GM19324 (cell line): ENCODE measurements at regions not wholly inside any gene's neighbourhood (a gene's known extent, or its start where the extent isn't known, plus 50 kb on each side); places are given as distances from the start of the nearest gene placed in this dataset.
"Not testable (repeated sequence)": the region's sequence is repeated elsewhere in the genome, so short reads cannot be mapped to it uniquely, and the experiment has no call there.

Experiments
- ATAC-seq: cut with Tn5 transposase; IDR thresholded peaks from one replicate; pipeline ENCODE4 v1.9.1; 2021; ENCODE audit warnings: mild to moderate bottlenecking, moderate library complexity; ENCODE audit not compliant: unreplicated experiment, low FRiP score

- no peak for ATAC-seq
Measured at GRCh38 chr3:26105261-26105660, 315.4 kb downstream of the OXSM start.

GRCh38 chr3:26106228-26106627, 316.3 kb downstream of the OXSM start:
- no peak for ATAC-seq

- ATAC-seq, result no peak
Measured at GRCh38 chr3:26108846-26109489, 319.1 kb downstream of the OXSM start.

- ATAC-seq, result no peak
Measured at GRCh38 chr3:26114851-26115250, 325.0 kb downstream of the OXSM start.

- no peak for ATAC-seq
Measured at GRCh38 chr3:26118165-26118564, 328.3 kb downstream of the OXSM start.

GRCh38 chr3:26132942-26133341, 343.1 kb downstream of the OXSM start:
- no peak for ATAC-seq

- ATAC-seq, result no peak
Measured at GRCh38 chr3:26141296-26141695, 351.4 kb downstream of the OXSM start.

GRCh38 chr3:26145769-26146168, 355.9 kb downstream of the OXSM start:
- no peak for ATAC-seq

- not testable (repeated sequence) for ATAC-seq
Measured at GRCh38 chr3:26157428-26157827, 367.5 kb downstream of the OXSM start.

- ATAC-seq, result no peak
Measured at GRCh38 chr3:26171006-26171405, 381.1 kb downstream of the OXSM start.

GRCh38 chr3:26191556-26191955, 401.7 kb downstream of the OXSM start:
- ATAC-seq, result no peak

- no peak for ATAC-seq
Measured at GRCh38 chr3:26193558-26193957, 403.7 kb downstream of the OXSM start.

GRCh38 chr3:26196781-26197180, 406.9 kb downstream of the OXSM start:
- ATAC-seq, result no peak

- no peak for ATAC-seq
Measured at GRCh38 chr3:26198609-26199008, 408.7 kb downstream of the OXSM start.

GRCh38 chr3:26202169-26202568, 412.3 kb downstream of the OXSM start:
- ATAC-seq, result no peak

GRCh38 chr3:26205475-26205874, 415.6 kb downstream of the OXSM start:
- no peak for ATAC-seq

GRCh38 chr3:26208201-26208600, 414.4 kb upstream of the LRRC3B start:
- ATAC-seq, result no peak

GRCh38 chr3:26229801-26230200, 392.8 kb upstream of the LRRC3B start:
- no peak for ATAC-seq

- ATAC-seq, result no peak
Measured at GRCh38 chr3:26233374-26233773, 389.2 kb upstream of the LRRC3B start.

- no peak for ATAC-seq
Measured at GRCh38 chr3:26236531-26236930, 386.0 kb upstream of the LRRC3B start.

GRCh38 chr3:26237036-26237682, 385.4 kb upstream of the LRRC3B start:
- no peak for ATAC-seq

- not testable (repeated sequence) for ATAC-seq
Measured at GRCh38 chr3:26244586-26244985, 378.0 kb upstream of the LRRC3B start.
